T-helper 2 cell (primary cell): ENCODE measurements at regions not wholly inside any gene's neighbourhood (a gene's known extent, or its start where the extent isn't known, plus 50 kb on each side); places are given as distances from the start of the nearest gene placed in this dataset.

Experiments
- DNase-seq, 5 experiments: peaks; one replicate each; pipeline versions ENCODE4 v3.0.0 to v3.0.0-alpha.2; 2012 to 2022

DNA sequence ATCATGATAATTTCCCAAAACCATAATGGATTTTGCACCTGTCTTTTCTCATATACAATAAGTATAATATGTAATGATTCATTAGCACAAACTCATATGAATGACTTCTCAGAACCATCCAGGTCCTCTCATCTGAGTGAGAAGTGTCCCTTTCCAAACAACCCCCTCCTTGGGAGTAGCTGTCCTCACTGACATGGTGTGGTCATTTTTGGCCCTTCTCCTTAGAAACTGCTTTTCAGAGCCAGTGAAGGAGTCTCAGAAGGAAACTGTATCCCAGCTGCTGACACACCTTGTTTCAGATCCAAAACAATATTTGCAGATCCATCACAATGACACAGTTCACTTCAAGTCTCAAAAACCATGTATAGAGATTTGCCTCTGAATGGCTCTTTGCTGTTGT is 95.5 kb downstream of the MIS18A start:
- DNase-seq = no peak

DNA sequence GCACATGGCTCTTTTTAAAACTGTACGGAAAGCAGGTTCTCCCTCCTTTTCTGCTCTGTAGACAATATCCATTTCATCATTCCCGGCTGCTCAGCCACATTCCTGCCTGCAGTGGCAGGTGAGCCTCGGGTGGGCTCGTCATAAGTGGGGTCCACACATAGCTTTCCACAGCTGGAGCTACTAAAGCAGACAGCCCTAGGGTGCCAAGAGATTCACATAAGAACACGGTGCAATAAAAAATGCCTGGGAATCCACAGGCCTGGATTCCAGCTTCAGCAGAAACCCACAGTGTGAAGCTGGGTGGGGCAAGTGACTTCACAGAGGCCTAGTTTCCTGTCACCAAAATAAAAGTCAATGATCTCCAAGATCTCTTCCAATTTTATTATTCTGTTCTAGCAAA is 96.4 kb downstream of the MIS18A start:
- no peak for DNase-seq

DNA sequence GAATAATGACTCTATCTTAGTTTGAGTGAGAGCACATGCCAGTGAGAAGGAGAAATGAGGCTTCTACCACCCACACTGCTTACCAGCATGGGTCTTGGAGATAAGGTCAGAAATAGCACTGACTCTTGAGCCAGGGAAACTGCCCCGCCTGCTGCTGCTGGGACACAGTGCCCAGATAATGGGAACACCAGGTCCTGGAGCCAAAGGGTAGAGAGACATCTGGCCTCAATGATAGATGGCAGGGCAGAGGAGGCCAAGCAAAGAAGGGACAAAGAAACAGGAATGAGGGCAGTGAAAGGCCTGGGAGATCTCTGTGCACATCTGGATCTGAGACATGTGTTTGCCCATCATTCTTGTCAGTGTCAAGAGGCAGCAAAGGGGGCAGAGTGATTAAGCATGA is 97.4 kb downstream of the MIS18A start:
- DNase-seq = no peak

DNA sequence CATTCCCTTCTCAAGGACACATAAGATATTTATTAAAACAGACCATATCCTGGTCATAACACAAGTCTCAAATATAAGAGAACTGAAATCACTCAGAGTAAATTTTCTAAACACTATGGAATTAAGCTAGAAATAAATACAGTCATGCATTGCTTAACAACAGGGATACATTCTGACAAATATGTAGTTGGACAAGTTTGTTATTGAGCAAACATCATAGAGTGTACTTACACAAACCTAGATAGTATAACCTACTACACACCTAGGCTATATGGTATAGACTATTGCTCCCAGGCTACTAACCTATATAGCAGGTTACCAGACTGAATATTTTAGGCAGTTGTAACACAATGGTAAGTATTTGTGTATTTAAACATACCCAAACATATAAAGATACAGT is 104.0 kb downstream of the MIS18A start:
- DNase-seq = no peak

DNA sequence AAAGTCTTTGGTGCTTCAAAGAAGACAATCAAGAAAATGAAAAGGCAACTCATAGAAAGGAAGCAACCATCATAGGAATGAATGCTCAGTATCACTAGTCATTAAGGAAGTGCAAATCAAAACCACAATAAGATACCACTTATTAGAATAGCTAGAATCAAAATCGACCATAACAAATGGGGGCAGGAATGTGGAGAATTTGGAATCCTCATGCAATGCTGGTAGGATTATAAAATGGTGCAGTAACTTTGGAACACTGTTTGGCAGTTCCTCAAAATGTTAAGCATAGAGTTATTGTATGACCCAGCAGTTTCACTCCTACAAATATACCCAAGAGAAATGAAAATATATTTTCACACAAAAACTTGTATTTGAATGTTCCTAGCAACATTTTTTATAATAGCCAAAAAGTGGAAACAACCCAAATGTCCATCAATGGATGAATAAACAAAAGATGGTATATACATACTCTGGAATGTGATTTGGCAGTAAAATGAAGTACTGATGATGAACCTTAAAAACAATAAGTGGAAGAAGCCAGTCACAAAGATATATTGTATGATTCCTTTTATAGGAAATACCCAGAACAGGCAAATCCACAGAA is 105.6 kb downstream of the MIS18A start:
- DNase-seq = no peak

DNA sequence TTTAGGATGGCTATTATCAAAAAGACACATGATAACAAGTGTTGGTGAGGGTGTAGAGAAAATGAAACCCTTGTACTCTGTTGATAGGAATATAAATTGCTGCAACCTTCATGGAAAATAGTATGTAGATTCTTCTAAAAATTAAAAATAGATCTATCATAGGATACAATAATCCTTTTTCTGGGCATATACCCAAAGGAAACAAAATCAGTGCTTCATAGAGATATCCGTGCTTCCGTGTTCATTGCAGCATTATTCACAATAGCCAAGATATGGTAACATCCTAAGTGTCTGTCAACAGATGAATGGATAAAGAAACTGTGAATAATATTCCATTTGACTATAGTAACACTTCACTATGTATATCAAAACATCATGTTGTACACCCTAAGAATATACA is 106.7 kb downstream of the MIS18A start:
- no peak for DNase-seq

DNA sequence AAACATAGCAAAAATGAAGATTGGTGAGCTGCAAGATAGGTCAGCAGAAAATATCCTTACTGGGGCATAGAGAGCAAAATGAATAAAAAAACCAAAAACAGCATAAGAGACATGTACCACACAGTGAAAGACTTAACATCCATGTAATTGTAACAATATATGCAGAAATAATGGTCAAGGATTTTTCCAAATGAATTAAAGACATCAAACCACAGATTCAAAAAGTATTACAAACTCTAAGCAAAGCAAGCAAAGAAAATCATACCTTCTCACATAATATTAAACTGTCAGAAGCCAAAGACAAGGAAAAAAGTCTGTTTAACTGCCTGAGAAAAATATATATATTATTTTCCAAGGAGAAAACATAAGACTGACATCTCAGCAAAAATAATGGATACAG is 111.3 kb downstream of the MIS18A start:
- DNase-seq = no peak

DNA sequence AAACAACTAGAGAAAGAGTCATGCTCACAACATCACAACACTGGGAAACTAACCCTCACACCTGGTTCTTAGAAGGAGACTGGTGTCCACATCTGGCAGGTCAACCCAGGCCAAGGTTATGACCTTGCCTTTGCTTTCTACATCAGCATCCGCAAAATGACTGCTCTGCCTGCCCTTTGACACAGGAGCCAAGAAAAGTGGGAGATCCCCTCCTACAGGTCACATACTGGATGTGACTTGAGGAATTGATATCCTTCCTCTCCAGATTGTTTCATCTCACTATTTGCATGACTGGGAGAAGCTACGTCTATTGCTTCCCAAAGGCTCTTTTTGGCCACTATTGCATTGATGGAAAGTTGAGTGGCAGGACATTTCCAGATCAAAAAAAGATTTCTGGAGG is 115.5 kb downstream of the MIS18A start:
- no peak for DNase-seq

DNA sequence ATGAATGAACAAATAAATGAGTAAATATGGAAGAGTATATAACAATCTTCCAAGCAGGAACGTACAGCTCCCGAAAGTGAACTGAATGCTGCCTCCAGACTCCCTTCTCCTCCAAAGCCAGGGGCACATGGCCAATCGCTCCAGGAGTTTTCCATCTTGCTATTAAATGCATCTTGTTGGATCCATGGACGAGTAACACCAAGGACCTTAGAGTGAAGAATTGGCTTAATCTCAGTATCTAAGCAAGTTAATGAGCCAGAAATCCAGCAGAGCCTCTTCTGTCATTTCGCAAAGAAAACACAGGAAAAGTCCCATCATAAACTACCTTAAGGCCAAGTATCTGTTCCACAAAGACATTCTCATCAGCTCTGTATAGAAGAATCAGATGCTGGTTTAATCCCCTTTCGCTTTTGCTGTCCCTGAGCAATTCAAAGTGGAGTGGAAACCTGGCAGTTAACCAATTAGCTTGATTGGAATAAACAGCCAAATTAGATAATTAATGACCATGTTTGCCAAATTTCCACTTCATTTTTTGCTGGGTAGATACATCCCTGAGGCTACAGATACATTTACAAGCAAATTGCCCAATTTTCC is 116.0 kb downstream of the MIS18A start:
- no peak for DNase-seq

DNA sequence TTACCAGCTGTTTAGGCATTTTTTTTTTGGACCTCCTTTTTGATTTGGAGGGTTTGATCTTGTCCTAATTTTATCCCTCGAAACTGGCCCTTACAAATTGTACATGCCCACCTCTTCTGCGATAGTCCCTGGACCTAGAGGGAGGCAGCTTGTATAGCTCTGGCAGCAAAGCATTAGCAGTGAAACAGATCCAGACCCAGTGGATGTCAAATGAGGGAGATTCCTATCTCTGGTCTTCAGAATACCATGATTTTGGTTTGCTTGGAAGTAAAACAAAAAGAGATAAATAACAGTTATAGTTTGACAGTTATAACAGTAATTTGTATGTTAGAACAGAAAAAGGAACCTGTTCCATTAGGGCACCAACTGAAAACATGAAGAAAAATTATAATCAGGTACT is 123.6 kb downstream of the MIS18A start:
- no peak for DNase-seq

DNA sequence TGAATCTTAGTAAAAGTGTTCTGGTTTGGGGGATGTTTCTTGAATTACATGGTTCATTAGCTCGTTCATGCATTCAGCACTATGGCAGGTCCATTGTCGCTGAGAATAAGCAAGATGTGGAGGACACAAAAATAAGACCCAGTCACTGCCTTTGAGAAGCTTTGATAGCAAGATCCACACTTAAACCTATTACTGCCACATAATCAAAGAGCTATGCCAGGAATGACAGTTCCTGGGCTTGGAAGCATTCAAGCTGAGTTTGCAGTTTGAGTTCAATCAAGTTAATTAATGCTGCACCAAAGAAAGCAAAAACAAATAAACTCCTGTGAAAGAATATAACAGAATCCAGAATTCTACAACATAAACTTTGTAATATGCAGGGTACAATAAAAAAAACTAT is 131.8 kb downstream of the MIS18A start:
- no peak for DNase-seq

DNA sequence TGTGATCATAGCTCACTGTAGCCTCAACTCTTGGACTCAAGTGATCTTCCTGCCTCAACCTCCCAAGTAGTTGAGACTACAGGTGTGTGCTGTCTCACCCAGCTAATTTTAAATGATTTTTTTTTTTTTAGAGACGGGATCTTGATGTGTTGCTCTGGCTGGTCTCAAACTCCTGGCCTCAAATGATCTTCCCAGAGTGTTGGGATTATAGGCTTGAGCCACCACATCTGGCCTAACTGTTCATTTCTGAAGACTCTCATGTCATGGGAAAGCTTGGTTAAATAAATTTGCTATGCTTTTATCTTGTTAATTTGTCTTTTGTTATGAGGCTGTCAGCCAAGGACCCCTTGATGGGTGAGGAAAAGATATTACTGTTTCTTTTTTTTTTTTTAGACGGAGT is 134.0 kb downstream of the MIS18A start:
- DNase-seq = no peak

DNA sequence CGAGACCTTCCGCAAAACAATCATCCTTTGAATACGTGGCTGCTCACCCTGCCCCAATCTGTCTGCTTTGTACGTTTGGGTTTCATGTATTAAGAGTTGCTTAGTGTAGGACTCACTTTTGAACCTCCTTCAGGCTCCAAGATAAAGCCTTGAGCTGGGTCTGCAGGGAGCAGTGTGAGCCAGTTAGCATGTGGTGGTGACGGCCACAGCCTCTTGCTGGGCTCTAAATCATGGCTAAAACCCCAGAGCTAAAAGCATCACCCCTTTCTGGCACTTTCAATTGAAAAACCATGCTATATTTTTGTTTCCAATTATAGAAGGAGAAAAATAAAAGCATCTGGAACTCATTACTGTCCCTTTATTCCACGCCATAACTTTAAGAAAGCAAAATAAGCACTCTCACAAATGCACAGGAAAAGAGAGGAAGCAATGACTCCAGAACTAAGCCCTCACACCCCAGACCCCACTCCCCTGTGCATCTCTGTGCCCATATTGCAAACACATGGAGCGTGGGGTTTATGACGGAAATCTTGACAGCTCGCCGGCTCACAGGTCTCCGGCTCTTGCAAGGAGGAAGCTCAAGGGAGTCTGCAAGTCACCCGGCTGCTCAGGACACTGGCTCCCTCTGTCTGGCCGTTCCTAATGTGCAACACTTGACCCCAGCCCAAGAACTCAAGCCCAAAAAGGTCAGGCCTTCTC is 135.5 kb downstream of the MIS18A start:
- no peak for DNase-seq

DNA sequence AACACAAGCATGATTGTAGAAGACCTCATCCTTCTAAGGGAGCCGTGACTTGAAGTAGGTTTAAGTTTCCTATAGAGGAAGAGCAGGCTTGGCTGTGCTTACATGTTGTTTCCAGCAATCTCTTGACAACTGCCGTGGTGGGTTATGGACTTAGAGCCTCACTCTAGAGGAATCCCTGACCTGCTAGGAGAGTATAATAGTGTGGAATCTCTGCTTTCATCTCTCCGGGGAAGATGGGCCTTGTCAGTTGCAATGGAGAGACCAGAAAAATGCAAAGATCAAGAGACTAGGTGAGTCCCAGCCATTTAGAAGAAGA is 137.6 kb downstream of the MIS18A start:
- DNase-seq = no peak

DNA sequence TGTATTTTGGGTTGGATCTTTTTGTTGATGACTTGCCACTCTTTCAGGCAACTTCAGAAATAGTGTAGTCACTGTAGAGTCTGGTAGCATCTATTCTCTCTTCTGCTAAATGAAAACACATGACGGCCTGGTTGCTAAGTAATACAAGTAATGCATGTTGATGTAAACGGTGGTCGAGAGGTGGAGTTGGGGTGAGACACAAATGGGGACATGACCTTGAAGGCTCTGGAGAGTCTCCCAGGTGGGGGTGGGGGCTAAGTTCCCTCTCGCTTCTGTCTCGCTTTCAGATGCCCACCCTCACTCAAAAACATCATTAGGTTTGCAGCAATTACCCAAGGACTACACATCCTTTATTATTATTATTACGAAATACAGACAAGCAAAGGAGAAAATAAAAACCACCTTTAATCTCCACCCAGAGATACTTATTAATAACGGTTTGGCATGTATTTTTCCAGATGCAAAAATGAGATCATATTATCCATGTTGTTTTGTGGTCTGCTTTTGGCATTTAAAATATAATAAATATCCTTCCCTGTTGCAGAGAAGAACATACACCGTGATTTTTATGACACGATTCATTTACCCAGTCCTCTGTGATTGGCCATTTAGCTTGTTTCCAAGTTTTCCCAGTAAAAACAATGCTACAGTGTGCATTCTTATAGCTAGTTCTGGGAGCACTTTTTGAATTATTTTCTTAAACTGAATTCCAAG is 138.1 kb downstream of the MIS18A start:
- no peak for DNase-seq

DNA sequence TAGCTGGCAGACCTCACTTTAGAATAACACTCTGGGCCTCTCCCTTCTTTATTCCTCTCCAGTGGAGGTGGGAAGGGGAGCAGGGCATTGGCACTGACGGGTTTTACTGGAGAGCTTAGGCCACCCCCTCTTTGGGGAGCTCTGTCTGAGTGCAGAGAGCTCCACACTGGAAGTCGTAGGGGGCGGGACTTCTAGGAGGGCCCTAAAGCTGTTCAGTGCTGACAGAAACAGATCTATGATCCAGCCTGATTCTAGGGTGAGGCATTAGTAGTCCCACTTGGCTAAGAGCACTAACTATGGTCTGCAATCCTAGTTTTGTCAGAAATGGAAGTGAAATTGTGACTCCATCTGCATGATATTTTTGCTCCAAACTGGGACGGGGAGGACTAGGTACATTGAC is 138.7 kb downstream of the MIS18A start:
- no peak for DNase-seq

DNA sequence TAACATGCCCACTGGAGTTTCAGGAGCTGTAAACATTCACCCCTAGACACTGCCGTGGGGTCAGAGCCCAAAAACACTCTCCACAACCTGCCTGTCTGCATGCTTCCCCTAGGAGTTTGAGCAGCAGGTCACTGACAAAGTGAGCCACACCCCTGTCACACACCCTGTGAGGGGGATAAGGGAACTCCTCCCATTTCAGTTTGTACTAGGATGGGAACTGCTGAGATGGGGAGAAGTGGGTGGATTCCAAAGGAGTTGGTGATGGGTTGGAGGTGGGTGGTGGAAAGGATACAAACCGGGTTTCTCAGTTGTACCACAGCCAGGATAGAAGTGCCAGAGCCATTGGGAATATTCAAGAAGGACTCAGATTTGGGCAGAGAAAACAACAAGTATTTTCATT is 140.2 kb downstream of the MIS18A start:
- no peak for DNase-seq

DNA sequence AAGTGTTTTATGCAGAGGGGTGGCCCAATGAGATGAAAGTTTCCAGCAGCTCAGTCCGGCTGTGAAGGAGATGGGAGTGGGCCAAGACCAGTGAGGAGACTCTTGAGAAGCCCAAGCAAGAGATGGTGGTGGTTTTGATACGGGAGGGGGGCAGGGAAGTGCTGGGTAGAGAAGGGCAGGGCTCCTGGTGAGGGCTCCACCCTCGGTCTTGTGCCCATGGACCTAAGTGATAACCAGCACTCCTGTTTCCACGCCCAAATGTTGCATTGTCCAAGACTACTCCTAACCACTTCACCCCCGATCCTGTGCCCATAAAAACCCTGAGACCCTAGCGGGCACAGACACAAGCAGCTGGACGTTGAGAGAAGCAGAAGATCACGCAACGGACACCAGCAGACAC is 140.9 kb downstream of the MIS18A start:
- no peak for DNase-seq

DNA sequence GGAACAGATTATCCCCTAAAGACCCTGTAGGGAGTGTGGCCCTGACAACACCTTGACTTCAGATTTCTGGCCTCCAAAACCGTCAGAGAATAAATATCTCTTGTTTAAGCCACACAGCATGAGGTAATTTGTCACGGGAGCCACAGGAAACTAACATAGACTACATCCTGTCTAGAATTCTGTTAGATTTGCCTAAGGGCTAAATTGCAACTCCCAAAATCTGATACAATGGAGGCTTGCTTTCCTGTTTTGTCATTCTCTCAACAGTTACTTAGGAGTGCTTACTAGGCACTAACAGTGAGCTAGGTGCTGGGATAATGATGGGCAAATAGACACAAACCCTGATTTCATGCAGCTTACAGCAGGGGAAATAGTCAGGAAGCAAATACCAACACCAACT is 141.6 kb downstream of the MIS18A start:
- DNase-seq = no peak

DNA sequence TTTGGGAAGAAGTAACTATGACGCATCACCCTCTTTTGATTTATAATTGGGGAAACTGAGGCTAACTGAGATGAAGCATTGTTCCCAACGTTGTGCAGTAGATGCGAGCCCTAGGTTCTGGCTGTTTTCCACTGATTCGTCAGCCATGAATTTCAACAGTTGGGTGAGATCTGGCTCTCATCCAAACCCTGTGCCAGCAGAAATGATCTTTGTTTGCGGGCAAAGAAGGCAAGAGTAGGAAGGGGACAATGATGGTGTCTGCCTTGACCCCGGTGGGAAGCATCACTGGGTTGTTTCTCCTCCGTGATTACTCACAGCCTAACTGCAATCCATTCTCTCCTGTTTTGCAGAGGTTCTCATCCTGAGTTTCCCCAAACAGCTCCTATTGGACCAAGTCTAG is 142.3 kb downstream of the MIS18A start:
- DNase-seq = no peak

DNA sequence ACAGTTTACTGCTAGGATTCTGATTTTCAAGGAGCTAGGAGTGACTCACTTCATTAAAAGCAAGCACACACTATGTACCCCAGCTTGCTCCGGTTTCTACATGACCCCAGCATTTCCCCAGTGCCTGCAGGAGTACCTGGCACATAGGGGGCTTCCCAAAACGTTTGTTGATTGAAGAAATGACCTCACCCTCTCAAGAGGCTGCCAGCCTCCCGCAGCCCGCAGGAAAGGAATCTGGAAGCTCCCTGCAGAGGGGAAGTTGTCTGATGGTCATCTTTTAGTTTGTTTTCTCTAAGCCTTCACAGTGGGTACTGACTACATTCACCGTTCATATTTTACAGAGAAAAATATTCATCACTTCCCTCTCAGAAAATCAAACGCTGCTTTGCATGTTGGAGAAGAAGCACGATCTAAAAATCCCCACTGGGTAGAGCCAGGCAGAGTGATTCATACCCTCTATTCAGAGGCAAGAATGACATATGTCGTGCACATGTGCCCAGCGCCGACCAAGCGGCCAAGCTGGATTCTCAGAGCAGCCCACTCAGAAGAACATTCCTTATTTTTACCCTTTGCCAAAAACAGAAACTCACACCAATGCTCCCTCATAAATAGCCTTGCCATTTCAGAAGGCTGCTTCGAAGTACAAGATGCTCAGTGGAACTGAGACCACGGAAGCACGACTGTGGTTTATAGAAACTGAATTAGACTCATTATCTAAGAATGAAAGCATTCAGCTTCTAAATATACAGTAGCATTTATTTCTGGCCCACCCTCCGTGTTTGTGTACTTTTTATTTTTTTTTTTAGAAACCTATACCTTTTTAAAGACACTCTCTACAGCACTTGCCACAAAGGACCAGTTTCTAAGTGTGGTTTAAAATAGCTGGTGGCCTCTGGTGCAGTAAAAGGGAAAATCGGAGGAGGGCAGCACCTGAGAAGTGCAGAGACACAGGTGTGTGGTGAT is 143.2 kb downstream of the MIS18A start:
- DNase-seq = no peak

DNA sequence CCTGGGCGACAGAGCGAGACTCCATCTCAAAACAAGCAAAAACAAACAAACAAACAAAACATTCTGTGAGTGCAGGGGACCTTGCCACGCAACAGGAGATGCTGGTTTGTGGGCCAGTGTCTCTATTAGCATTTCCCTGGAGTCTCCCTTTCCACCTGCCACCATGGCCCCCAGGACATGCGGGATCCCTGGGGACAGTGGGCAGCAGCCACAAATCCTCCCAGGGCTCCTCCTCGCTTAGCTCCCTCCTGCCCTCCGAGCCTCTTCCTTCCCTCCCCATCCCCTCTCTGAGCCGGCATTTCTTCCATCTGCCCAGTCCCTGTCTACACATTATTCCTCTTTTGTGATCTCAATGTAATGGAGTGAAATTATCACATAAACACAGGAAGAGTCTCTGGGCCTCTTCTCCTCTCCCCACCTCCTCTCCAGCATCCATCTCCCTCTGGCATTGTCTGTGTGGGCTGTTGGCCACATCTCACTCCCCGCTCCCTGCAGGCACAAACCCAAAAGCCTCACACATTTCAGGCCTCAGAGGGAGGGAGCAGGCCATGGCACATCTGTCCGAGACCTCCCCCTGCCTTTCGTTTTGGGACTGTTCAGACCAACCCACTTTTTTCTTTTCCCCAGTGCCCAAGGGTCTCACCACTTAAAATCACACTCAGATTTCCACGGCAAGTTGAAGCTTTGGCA is 144.3 kb downstream of the MIS18A start:
- DNase-seq = no peak
